SU-DHL-6 (cell line): ENCODE measurements at regions not wholly inside any gene's neighbourhood (a gene's known extent, or its start where the extent isn't known, plus 50 kb on each side); places are given as distances from the start of the nearest gene placed in this dataset.

ENCODE experiments used
- H2AFZ ChIP-seq: fragments of 200-600 bp; sonication (generic); 2 replicates; pipeline ENCODE4 v1.6.1; 2014; ENCODE audit warnings: low read depth, mild to moderate bottlenecking, moderate library complexity, mixed read lengths, antibody characterized with exemption, low read length; ENCODE audit not compliant: severe bottlenecking
- H3F3A ChIP-seq: fragments of 200-600 bp; shearing (Covaris generic); 2 replicates; pipeline ENCODE4 v1.6.0; 2016; ENCODE audit warnings: antibody characterized with exemption, mild to moderate bottlenecking; ENCODE audit not compliant: insufficient read depth
- H3K27ac ChIP-seq: fragments of 200-600 bp; sonication (generic); 2 replicates; pipeline ENCODE4 v1.5.1; 2016; ENCODE audit warnings: low read depth, mild to moderate bottlenecking, low read length, moderate library complexity, mixed read lengths
- H3K27me3 ChIP-seq: fragments of 200-600 bp; sonication (generic), shearing (Covaris generic); 2 replicates; pipeline ENCODE4 v1.6.0; 2014; ENCODE audit warnings: mild to moderate bottlenecking, low read length
- H3K36me3 ChIP-seq: fragments of 200-600 bp; sonication (generic); 2 replicates; pipeline ENCODE4 v1.6.1; 2014; ENCODE audit warnings: mild to moderate bottlenecking, low read length, mixed read lengths
- H3K4me2 ChIP-seq: fragments of 300-600, 200-600 bp; shearing (Covaris generic), sonication (generic); 2 replicates; pipeline ENCODE4 v1.6.0; 2014; ENCODE audit warnings: low read length, low read depth, mild to moderate bottlenecking; ENCODE audit not compliant: poor library complexity, severe bottlenecking
- H3K4me3 ChIP-seq: fragments of 200-600 bp; sonication (generic); 2 replicates; pipeline ENCODE4 v1.5.1; 2014; ENCODE audit warnings: antibody characterized with exemption, low read length, mild to moderate bottlenecking, mixed read lengths; ENCODE audit not compliant: insufficient read depth, poor library complexity, severe bottlenecking
- H3K79me2 ChIP-seq: fragments of 200-600 bp; sonication (generic); 2 replicates; pipeline ENCODE4 v1.6.1; 2014; ENCODE audit warnings: mild to moderate bottlenecking, low read length, moderate library complexity; ENCODE audit not compliant: insufficient read depth
- H3K9ac ChIP-seq: fragments of 200-600 bp; sonication (generic); 2 replicates; pipeline ENCODE4 v1.7.0; 2014; ENCODE audit warnings: mild to moderate bottlenecking, low read length
- H3K9me2 ChIP-seq: fragments of 200-600 bp; sonication (generic); replicated peaks from 2 replicates; pipeline ENCODE4 v1.6.1; 2014; ENCODE audit warnings: low read length; ENCODE audit not compliant: insufficient read depth
- H3K9me3 ChIP-seq: fragments of 200-600 bp; sonication (generic); 2 replicates; pipeline ENCODE4 v1.6.1; 2014; ENCODE audit warnings: low read length, mixed read lengths; ENCODE audit not compliant: insufficient read depth
- H4K20me1 ChIP-seq: fragments of 200-600 bp; sonication (generic); 2 replicates; pipeline ENCODE4 v1.6.1; 2014; ENCODE audit warnings: low read depth, mild to moderate bottlenecking, antibody characterized with exemption, low read length, moderate library complexity, mixed read lengths
- CTCF ChIP-seq: fragments of 200-600 bp; sonication (generic); IDR thresholded peaks from one replicate; pipeline ENCODE4 v1.5.1; 2017; ENCODE audit warnings: antibody characterized with exemption, mild to moderate bottlenecking, low read length, moderate library complexity; ENCODE audit not compliant: insufficient read depth, poor library complexity, severe bottlenecking
- EZH2phosphoT487 ChIP-seq: fragments of 200-600 bp; sonication (generic), shearing (Covaris generic); conservative IDR thresholded peaks from 2 replicates; pipeline ENCODE4 v1.6.1; 2018; ENCODE audit warnings: mild to moderate bottlenecking, antibody characterized with exemption, low read length, moderate library complexity, mixed read lengths

GRCh38 chr1:106072909-106073600 lies 983.4 kb upstream of the PRMT6 start:
- H3K9me2 ChIP-seq = no peaks in the 10 kb centered on the region
- no peak overlapping the region for H2AFZ ChIP-seq
- no peaks in the 10 kb centered on the region for H3K27me3 ChIP-seq
- no peaks in the 10 kb centered on the region for H3F3A ChIP-seq
- no peak overlapping the region for H3K4me3 ChIP-seq
- no peaks in the 10 kb centered on the region for H3K9me3 ChIP-seq
- TF ChIP-seq CTCF = no peak
- no peak for TF ChIP-seq EZH2phosphoT487
- no peaks in the 10 kb centered on the region for H4K20me1 ChIP-seq
- H3K9ac ChIP-seq = no peak overlapping the region
- no peak overlapping the region for H3K4me2 ChIP-seq
- H3K36me3 ChIP-seq = no peaks in the 10 kb centered on the region; the same call in none of the 2 replicates
- H3K79me2 ChIP-seq = no peaks in the 10 kb centered on the region
- H3K27ac ChIP-seq = no peak overlapping the region

- Histone ChIP-seq H2AFZ (no peak overlapping the region), H3K9me2 (no peaks in the 10 kb centered on the region), H4K20me1 (no peaks in the 10 kb centered on the region), H3K4me3 (no peak overlapping the region), H3K27ac (no peak overlapping the region), H3K27me3 (no peaks in the 10 kb centered on the region), H3K9me3 (no peaks in the 10 kb centered on the region), H3F3A (no peaks in the 10 kb centered on the region), H3K36me3 (no peaks in the 10 kb centered on the region), H3K4me2 (no peak overlapping the region), H3K79me2 (no peaks in the 10 kb centered on the region), H3K9ac (no peak overlapping the region)
- TF ChIP-seq CTCF (no peak), EZH2phosphoT487 (no peak)
These were observed 975.7 kb upstream of the PRMT6 start for GRCh38 chr1:106080608-106081325.

- no peaks in the 10 kb centered on the region for H3K79me2 ChIP-seq
- TF ChIP-seq EZH2phosphoT487 = no peak
- TF ChIP-seq CTCF = no peak
- H3F3A ChIP-seq = no peaks in the 10 kb centered on the region
- no peaks in the 10 kb centered on the region for H3K9me2 ChIP-seq
- H2AFZ ChIP-seq = no peak overlapping the region
- no peak overlapping the region for H3K27ac ChIP-seq
- no peaks in the 10 kb centered on the region for H3K36me3 ChIP-seq
- H3K4me3 ChIP-seq = no peak overlapping the region
- no peak overlapping the region for H3K4me2 ChIP-seq
- no peak overlapping the region for H3K9ac ChIP-seq
- no peaks in the 10 kb centered on the region for H3K27me3 ChIP-seq
- no peaks in the 10 kb centered on the region for H4K20me1 ChIP-seq
- H3K9me3 ChIP-seq = no peaks in the 10 kb centered on the region
These were observed 945.4 kb upstream of the PRMT6 start for GRCh38 chr1:106111044-106111443.
